Colonic mucosa (tissue), 4 donors: ENCODE measurements at regions not wholly inside any gene's neighbourhood (a gene's known extent, or its start where the extent isn't known, plus 50 kb on each side); places are given as distances from the start of the nearest gene placed in this dataset.

Experiments used
- DNase-seq: peaks from one replicate; pipeline ENCODE4 v3.0.0-alpha.2; 2020
- H3K27ac ChIP-seq: fragments of 200-600 bp; one replicate; pipeline ENCODE4 v1.8.0; 2021
- H3K27me3 ChIP-seq: fragments of 200-600 bp; one replicate; pipeline ENCODE4 v1.8.0; 2021
- H3K36me3 ChIP-seq: fragments of 200-600 bp; one replicate; pipeline ENCODE4 v1.8.0; 2021
- H3K4me1 ChIP-seq: fragments of 200-600 bp; one replicate; pipeline ENCODE4 v1.8.0; 2021; ENCODE audit warnings: mild to moderate bottlenecking
- H3K4me3 ChIP-seq: fragments of 200-600 bp; one replicate; pipeline ENCODE4 v1.8.0; 2021
- H3K9ac ChIP-seq, 2 donors: one replicate each; pipeline ENCODE4 v1.7.0; 2013; ENCODE audit warnings: control low read depth in 2 of 2, low read depth in 2 of 2, low read length in 2 of 2
- H3K9me3 ChIP-seq: fragments of 200-600 bp; one replicate; pipeline ENCODE4 v1.8.0; 2021
- CTCF ChIP-seq: fragments of 200-600 bp; IDR thresholded peaks from one replicate; pipeline ENCODE4 v1.8.0; 2022; ENCODE audit warnings: antibody characterized with exemption, mild to moderate bottlenecking
- intact Hi-C: fragments of 100-400 bp; cut with DNase I; formaldehyde crosslinking; loops from one replicate; pipeline ENCODE4 v1.14.1; 2022
- donor health status: healthy.
- donor health status: DM: no; HTN: no; CAD: no.
- donor health status: DM: no; HTN: no; CAD: no.

GRCh38 chr13:42720113-42720857 is 61.1 kb upstream of the FAM216B start:
- TF ChIP-seq CTCF = no peak
- H3K4me1 ChIP-seq = no peaks in the 10 kb centered on the region
- intact Hi-C loops = no loop called here
- no peak overlapping the region for H3K4me3 ChIP-seq
- no peaks in the 10 kb centered on the region for H3K36me3 ChIP-seq
- no peaks in the 10 kb centered on the region for H3K27me3 ChIP-seq
- H3K9ac ChIP-seq = no peak overlapping the region
- H3K9me3 ChIP-seq = no peaks in the 10 kb centered on the region
- H3K27ac ChIP-seq = no peak overlapping the region
- peak; percentile 19 for DNase-seq

- H3K27me3 ChIP-seq = no peaks in the 10 kb centered on the region
- no peaks in the 10 kb centered on the region for H3K4me1 ChIP-seq
- no peak overlapping the region for H3K9ac ChIP-seq
- no peaks in the 10 kb centered on the region for H3K36me3 ChIP-seq
- no peaks in the 10 kb centered on the region for H3K9me3 ChIP-seq
- no peak overlapping the region for H3K4me3 ChIP-seq
- H3K27ac ChIP-seq = no peak overlapping the region
- intact Hi-C loops = no loop called here
- TF ChIP-seq CTCF = no peak
- DNase-seq = no peak
Observed at GRCh38 chr13:42720858-42721219, 60.5 kb upstream of the FAM216B start.

- no peak for TF ChIP-seq CTCF
- Histone ChIP-seq H3K36me3 (no peaks in the 10 kb centered on the region), H3K9ac (no peak overlapping the region), H3K9me3 (no peaks in the 10 kb centered on the region), H3K27ac (no peak overlapping the region), H3K4me3 (no peak overlapping the region), H3K4me1 (no peaks in the 10 kb centered on the region), H3K27me3 (no peaks in the 10 kb centered on the region)
- DNase-seq = no peak
- intact Hi-C loops = no loop called here
Observed at GRCh38 chr13:42722883-42723539, 58.4 kb upstream of the FAM216B start.

GRCh38 chr13:42728507-42729180 is 52.7 kb upstream of the FAM216B start:
- Histone ChIP-seq H3K4me3 (no peak overlapping the region), H3K27ac (no peak overlapping the region), H3K9ac (no peak overlapping the region), H3K36me3 (no peaks in the 10 kb centered on the region), H3K4me1 (no peaks in the 10 kb centered on the region), H3K9me3 (no peaks in the 10 kb centered on the region), H3K27me3 (no peaks in the 10 kb centered on the region)
- TF ChIP-seq CTCF = no peak
- intact Hi-C loops = no loop called here
- DNase-seq = no peak

GRCh38 chr13:42729857-42730402 is 51.5 kb upstream of the FAM216B start:
- no peak for DNase-seq
- Histone ChIP-seq H3K4me3 (no peak overlapping the region), H3K9me3 (no peaks in the 10 kb centered on the region), H3K4me1 (no peaks in the 10 kb centered on the region), H3K9ac (no peak overlapping the region), H3K36me3 (no peaks in the 10 kb centered on the region), H3K27me3 (no peaks in the 10 kb centered on the region), H3K27ac (no peak overlapping the region)
- intact Hi-C loops = no loop called here
- no peak for TF ChIP-seq CTCF
